Thyroid gland (tissue), 4 donors: ENCODE measurements at regions not wholly inside any gene's neighbourhood (a gene's known extent, or its start where the extent isn't known, plus 50 kb on each side); places are given as distances from the start of the nearest gene placed in this dataset.

Experiments used
- DNase-seq, 2 donors: peaks; one replicate each; pipeline ENCODE4 v3.0.0-alpha.2; 2019
- H3K27ac ChIP-seq, 3 donors: fragments of 200-600 bp; sonication (generic); 1 replicate in 2 of 3; 2 replicates in 1 of 3; pipeline ENCODE4 v1.5.1; 2016 to 2019; ENCODE audit warnings: mild to moderate bottlenecking in 1 of 3, moderate library complexity in 1 of 3
- H3K27me3 ChIP-seq: fragments of 200-600 bp; sonication (generic); one replicate; pipeline ENCODE4 v1.5.1; 2019
- H3K36me3 ChIP-seq, 2 donors: fragments of 200-600 bp; sonication (generic); one replicate each; pipeline ENCODE4 v1.5.1; 2016 to 2019
- H3K4me1 ChIP-seq, 2 donors: fragments of 200-600 bp; sonication (generic); one replicate each; pipeline ENCODE4 v1.5.1; 2017 to 2019
- H3K4me3 ChIP-seq, 3 donors: fragments of 200-600 bp; sonication (generic); replicated peaks in 1 of 3; 1 replicate in 2 of 3; 2 replicates in 1 of 3; pipeline ENCODE4 v1.5.1; 2016; ENCODE audit warnings: mild to moderate bottlenecking in 1 of 3
- H3K9me3 ChIP-seq: fragments of 200-600 bp; sonication (generic); one replicate; pipeline ENCODE4 v1.5.1; 2017
- CTCF ChIP-seq, 6 experiments: fragments of 200-600 bp in 3 of 6; fragments of 450-650 bp in 3 of 6; sonication (generic) in 3 of 6; IDR thresholded peaks; one replicate each; pipeline ENCODE4 v1.5.1; 2016 to 2019; ENCODE audit warnings: antibody characterized with exemption in 6 of 6, mild to moderate bottlenecking in 2 of 6, inconsistent platforms in 1 of 6, moderate library complexity in 1 of 6
- POLR2A ChIP-seq, 2 donors: fragments of 450-650 bp; IDR thresholded peaks; one replicate each; pipeline ENCODE4 v1.6.1; 2017; ENCODE audit warnings: antibody characterized with exemption in 2 of 2, mild to moderate bottlenecking in 2 of 2, moderate library complexity in 1 of 2
- WGBS, 2 donors: methylation state at CpG; one replicate each; pipeline ENCODE4 v1.1.5; 2017; 5-methylcytosine and 5-hydroxymethylcytosine counted together
- intact Hi-C: fragments of 100-400 bp; cut with DNase I; formaldehyde crosslinking; loops from one replicate; pipeline ENCODE4 v1.15.1; 2023

GRCh38 chr2:150101947-150102346 is 385.5 kb downstream of the RND3 start:
- intact Hi-C loops: no loop called here
- no peaks in the 10 kb centered on the region for H3K27me3 ChIP-seq
- H3K27ac ChIP-seq: no peak overlapping the region
- DNase-seq: no peak
- no peak for TF ChIP-seq CTCF (IDR thresholded peaks at IDR 0.05)
- TF ChIP-seq POLR2A (IDR thresholded peaks at IDR 0.05): no peak
- H3K9me3 ChIP-seq: no peaks in the 10 kb centered on the region
- H3K4me1 ChIP-seq: peaks cover 9 to 10% of the 10 kb centered on the region in 2 donors
- H3K36me3 ChIP-seq: no peaks in the 10 kb centered on the region
- H3K4me3 ChIP-seq: no peak overlapping the region
- WGBS, 2 donors: 87 to 93% methylated on average over 2 of the region's 2 CpGs

- TF ChIP-seq POLR2A (IDR thresholded peaks at IDR 0.05): no peak
- TF ChIP-seq CTCF (IDR thresholded peaks at IDR 0.05): no peak
- H3K9me3 ChIP-seq: no peaks in the 10 kb centered on the region
- H3K27me3 ChIP-seq: no peaks in the 10 kb centered on the region
- no peak overlapping the region for H3K4me3 ChIP-seq
- intact Hi-C loops: no loop called here
- no peaks in the 10 kb centered on the region for H3K36me3 ChIP-seq
- no peak for DNase-seq
- H3K27ac ChIP-seq: no peak overlapping the region
- H3K4me1 ChIP-seq: peaks cover 9 to 10% of the 10 kb centered on the region in 2 donors
These were observed 386.6 kb downstream of the RND3 start for GRCh38 chr2:150100834-150101233.

DNA sequence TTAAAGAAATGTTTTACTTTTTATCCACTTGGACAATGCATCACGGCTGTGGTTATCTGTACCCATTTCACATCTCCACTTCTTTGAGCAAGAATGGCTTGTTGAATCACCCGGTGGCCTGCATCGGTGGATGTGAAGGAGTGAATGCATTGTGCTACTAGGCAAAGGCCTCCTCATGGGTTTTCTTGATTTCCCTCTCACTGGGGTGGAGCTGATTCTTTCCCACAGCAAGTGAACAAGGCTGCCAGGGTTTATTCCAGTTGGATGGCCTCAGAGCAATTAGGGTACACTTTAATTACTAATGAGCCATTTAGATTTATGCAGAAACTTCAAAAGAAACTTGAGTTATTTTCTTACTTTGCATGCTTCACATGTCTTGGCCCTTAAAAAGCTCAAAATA is 387.1 kb downstream of the RND3 start:
- no peaks in the 10 kb centered on the region for H3K27me3 ChIP-seq
- no peak overlapping the region for H3K27ac ChIP-seq
- H3K4me3 ChIP-seq: no peak overlapping the region
- TF ChIP-seq CTCF (IDR thresholded peaks at IDR 0.05) (no peak), POLR2A (IDR thresholded peaks at IDR 0.05) (no peak)
- WGBS, 2 donors: 71 to 89% methylated on average over 3 of the region's 3 CpGs
- intact Hi-C loops: no loop called here
- DNase-seq: peak in 1 of 2 donors; percentile 6
- H3K36me3 ChIP-seq: no peaks in the 10 kb centered on the region
- H3K4me1 ChIP-seq: peaks cover 9 to 10% of the 10 kb centered on the region in 2 donors
- no peaks in the 10 kb centered on the region for H3K9me3 ChIP-seq

GRCh38 chr2:150099805-150100204 is 387.7 kb downstream of the RND3 start:
- H3K9me3 ChIP-seq: no peaks in the 10 kb centered on the region
- H3K4me3 ChIP-seq: no peak overlapping the region
- intact Hi-C loops: no loop called here
- H3K27ac ChIP-seq: no peak overlapping the region
- H3K27me3 ChIP-seq: no peaks in the 10 kb centered on the region
- peaks cover 9 to 10% of the 10 kb centered on the region in 2 donors for H3K4me1 ChIP-seq
- no peaks in the 10 kb centered on the region for H3K36me3 ChIP-seq
- DNase-seq: no peak
- TF ChIP-seq CTCF (IDR thresholded peaks at IDR 0.05): no peak
- TF ChIP-seq POLR2A (IDR thresholded peaks at IDR 0.05): no peak

- 79 to 88% methylated on average over 1 of the region's 1 CpG for WGBS, 2 donors
- Histone ChIP-seq H3K36me3 (no peaks in the 10 kb centered on the region), H3K27me3 (no peaks in the 10 kb centered on the region), H3K4me1 (peaks cover 9 to 10% of the 10 kb centered on the region in 2 donors), H3K4me3 (no peak overlapping the region), H3K27ac (no peak overlapping the region), H3K9me3 (no peaks in the 10 kb centered on the region)
- no peak for TF ChIP-seq POLR2A (IDR thresholded peaks at IDR 0.05)
- no peak for DNase-seq
- intact Hi-C loops: no loop called here
These were observed 389.5 kb downstream of the RND3 start for GRCh38 chr2:150097901-150098531.
